ENCODE measurements at regions not wholly inside any gene's neighbourhood (a gene's known extent, or its start where the extent isn't known, plus 50 kb on each side); places are given as distances from the start of the nearest gene placed in this dataset.

GRCh38 chr3:18282507-18282906, 142.6 kb downstream of the SATB1 start:
- Mint-ChIP-seq H3K4me3 (ENCODE audit: low read depth) (no peak overlapping the region), H3K9me3 (ENCODE audit: low read depth) (no peaks in the 10 kb centered on the region), H3K27me3 (no peaks in the 10 kb centered on the region), H3K4me1 (ENCODE audit: low read depth) (no peaks in the 10 kb centered on the region), H3K36me3 (ENCODE audit: insufficient read depth) (no peaks in the 10 kb centered on the region), H3K27ac (no peak overlapping the region)
- no peak for TF ChIP-seq CTCF (IDR thresholded peaks at IDR 0.05; ENCODE audit: unreplicated experiment)
- DNase-seq (ENCODE audit: low spot score, unreplicated experiment): no peak

- TF ChIP-seq CTCF (IDR thresholded peaks at IDR 0.05; ENCODE audit: unreplicated experiment): no peak
- Mint-ChIP-seq H3K27me3 (no peaks in the 10 kb centered on the region), H3K4me1 (ENCODE audit: low read depth) (no peaks in the 10 kb centered on the region), H3K4me3 (ENCODE audit: low read depth) (no peak overlapping the region), H3K9me3 (ENCODE audit: low read depth) (no peaks in the 10 kb centered on the region), H3K36me3 (ENCODE audit: insufficient read depth) (no peaks in the 10 kb centered on the region), H3K27ac (no peak overlapping the region)
- no peak for DNase-seq (ENCODE audit: low spot score, unreplicated experiment)
These were observed 145.9 kb downstream of the SATB1 start for GRCh38 chr3:18279226-18279737.

- Mint-ChIP-seq H3K27me3 (no peaks in the 10 kb centered on the region), H3K4me1 (ENCODE audit: low read depth) (no peaks in the 10 kb centered on the region), H3K27ac (no peak overlapping the region), H3K9me3 (ENCODE audit: low read depth) (peaks cover 3% of the 10 kb centered on the region), H3K36me3 (ENCODE audit: insufficient read depth) (peaks cover 1% of the 10 kb centered on the region), H3K4me3 (ENCODE audit: low read depth) (no peak overlapping the region)
- no peak for DNase-seq (ENCODE audit: low spot score, unreplicated experiment)
- TF ChIP-seq CTCF (IDR thresholded peaks at IDR 0.05; ENCODE audit: unreplicated experiment): no peak
These were observed 160.3 kb downstream of the SATB1 start for GRCh38 chr3:18264853-18265252.

- no peak overlapping the region for H3K27ac Mint-ChIP-seq
These were observed 160.8 kb downstream of the SATB1 start for GRCh38 chr3:18264361-18264760.

GRCh38 chr3:18258492-18258891, 166.6 kb downstream of the SATB1 start:
- DNase-seq (ENCODE audit: low spot score, unreplicated experiment): no peak
- H3K27ac Mint-ChIP-seq: no peak overlapping the region
- H3K27me3 Mint-ChIP-seq: no peaks in the 10 kb centered on the region
- H3K9me3 Mint-ChIP-seq (ENCODE audit: low read depth): peaks cover 3% of the 10 kb centered on the region
- no peak for TF ChIP-seq CTCF (IDR thresholded peaks at IDR 0.05; ENCODE audit: unreplicated experiment)
- H3K4me3 Mint-ChIP-seq (ENCODE audit: low read depth): no peak overlapping the region
- H3K4me1 Mint-ChIP-seq (ENCODE audit: low read depth): no peaks in the 10 kb centered on the region
- peaks cover 2% of the 10 kb centered on the region for H3K36me3 Mint-ChIP-seq (ENCODE audit: insufficient read depth)

More at GRCh38 chr3:18264361-18264760, 160.8 kb downstream of the SATB1 start:
- Mint-ChIP-seq H3K4me3 (ENCODE audit: low read depth) (no peak overlapping the region), H3K27me3 (no peaks in the 10 kb centered on the region), H3K9me3 (ENCODE audit: low read depth) (peaks cover 3% of the 10 kb centered on the region), H3K4me1 (ENCODE audit: low read depth) (no peaks in the 10 kb centered on the region), H3K36me3 (ENCODE audit: insufficient read depth) (peaks cover 1% of the 10 kb centered on the region)
- TF ChIP-seq CTCF (IDR thresholded peaks at IDR 0.05; ENCODE audit: unreplicated experiment): no peak
- no peak for DNase-seq (ENCODE audit: low spot score, unreplicated experiment)

Measured in progenitor cell of endocrine pancreas (in vitro differentiated cells).